Natural killer cell treated with Interleukin-12 subunit alpha and Interleukin-12 subunit beta and Interleukin-15 and Interleukin-18, amount 100 ng/mL, for 72 hours (primary cell): ENCODE measurements at regions not wholly inside any gene's neighbourhood (a gene's known extent, or its start where the extent isn't known, plus 50 kb on each side); places are given as distances from the start of the nearest gene placed in this dataset.

ENCODE experiments used
- ATAC-seq, 2 donors: fragments of 150-1000 bp; cut with Tn5 transposase in 1 of 2; sonication (Bioruptor Pico), chemical (Tn5 transposase) in 1 of 2; 2 replicates each; pipeline ENCODE4 v1.10.0; 2021
- DNase-seq: peaks from one replicate; pipeline ENCODE4 v3.0.0; 2022; ENCODE audit warnings: low spot score
- H3K27ac Mint-ChIP-seq, 2 donors: 1 replicate in 1 of 2; 2 replicates in 1 of 2; pipeline ENCODE4 v1.8.0; 2022; ENCODE audit warnings: mixed read lengths in 2 of 2, mild to moderate bottlenecking in 1 of 2, moderate library complexity in 1 of 2
- H3K27me3 Mint-ChIP-seq, 2 donors: 1 replicate in 1 of 2; 2 replicates in 1 of 2; pipeline ENCODE4 v1.8.0; 2022; ENCODE audit warnings: mixed read lengths in 2 of 2
- H3K36me3 Mint-ChIP-seq: one replicate; pipeline ENCODE4 v1.8.0; 2022; ENCODE audit warnings: mixed read lengths
- H3K4me1 Mint-ChIP-seq, 2 donors: 1 replicate in 1 of 2; 2 replicates in 1 of 2; pipeline ENCODE4 v1.8.0; 2022; ENCODE audit warnings: low read depth in 2 of 2, mixed read lengths in 2 of 2, mild to moderate bottlenecking in 1 of 2
- H3K4me3 Mint-ChIP-seq: one replicate; pipeline ENCODE4 v1.8.0; 2022; ENCODE audit warnings: mixed read lengths
- H3K9me3 Mint-ChIP-seq: 2 replicates; pipeline ENCODE4 v1.8.0; 2022; ENCODE audit warnings: mixed read lengths

DNA sequence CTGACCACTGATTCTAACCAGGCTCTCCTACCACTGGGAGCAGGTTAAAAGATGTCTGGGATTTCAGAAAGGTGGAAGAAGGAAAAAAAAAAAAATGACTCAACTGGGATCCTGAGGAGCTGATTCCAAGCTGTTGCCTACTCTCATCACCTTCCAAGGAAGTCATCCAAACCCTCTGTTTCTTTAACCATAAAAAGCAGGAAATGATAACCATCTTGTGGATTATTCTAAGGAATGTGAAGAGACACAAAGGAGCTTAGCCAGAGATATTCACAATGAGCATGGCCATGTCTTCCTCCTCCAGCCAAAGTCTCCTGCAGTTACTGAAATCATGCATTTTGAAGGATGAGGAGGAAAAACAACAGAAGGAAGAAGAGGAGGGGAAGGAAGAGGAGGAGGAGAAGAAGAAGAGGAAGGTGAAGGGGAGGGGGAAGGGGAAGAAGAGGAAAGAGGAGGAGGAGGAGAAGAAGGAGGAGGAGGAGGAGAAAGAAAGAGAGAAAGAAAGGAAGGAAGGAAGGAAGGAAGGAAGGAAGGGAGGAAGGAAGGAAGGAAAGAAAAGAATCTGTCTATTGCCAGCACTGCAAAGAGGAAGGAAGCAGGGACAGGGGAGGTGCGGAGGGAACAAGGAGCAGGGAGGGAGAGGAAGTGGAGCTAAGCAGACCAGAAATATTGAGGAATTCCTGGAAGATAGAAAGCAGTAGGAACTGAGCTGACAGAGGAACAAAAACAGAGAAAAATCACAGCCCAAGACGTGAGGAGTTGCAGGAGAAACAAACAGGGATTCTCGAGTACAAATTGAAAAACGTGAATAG, 229.2 kb downstream of the UACA start:
- Mint-ChIP-seq H3K4me3 (peak overlapping the region; percentile 59), H3K36me3 (no peaks in the 10 kb centered on the region), H3K9me3 (no peaks in the 10 kb centered on the region), H3K27me3 (peaks cover 0 to 19% of the 10 kb centered on the region in 2 donors), H3K4me1 (peaks cover 40 to 46% of the 10 kb centered on the region in 2 donors), H3K27ac (peak overlapping the region in 1 of 2 donors; percentile 35)
- DNase-seq, result no peak
- ATAC-seq, result no peak

- peaks cover 47 to 59% of the 10 kb centered on the region in 2 donors for H3K4me1 Mint-ChIP-seq
- H3K4me3 Mint-ChIP-seq, result no peak overlapping the region
- no peak overlapping the region for H3K27ac Mint-ChIP-seq
- H3K9me3 Mint-ChIP-seq, result no peaks in the 10 kb centered on the region
- H3K27me3 Mint-ChIP-seq, result peaks cover 0 to 14% of the 10 kb centered on the region in 2 donors
- no peak for ATAC-seq
- H3K36me3 Mint-ChIP-seq, result no peaks in the 10 kb centered on the region
- no peak for DNase-seq
These were observed 230.7 kb downstream of the UACA start for GRCh38 chr15:70532531-70533186.

DNA sequence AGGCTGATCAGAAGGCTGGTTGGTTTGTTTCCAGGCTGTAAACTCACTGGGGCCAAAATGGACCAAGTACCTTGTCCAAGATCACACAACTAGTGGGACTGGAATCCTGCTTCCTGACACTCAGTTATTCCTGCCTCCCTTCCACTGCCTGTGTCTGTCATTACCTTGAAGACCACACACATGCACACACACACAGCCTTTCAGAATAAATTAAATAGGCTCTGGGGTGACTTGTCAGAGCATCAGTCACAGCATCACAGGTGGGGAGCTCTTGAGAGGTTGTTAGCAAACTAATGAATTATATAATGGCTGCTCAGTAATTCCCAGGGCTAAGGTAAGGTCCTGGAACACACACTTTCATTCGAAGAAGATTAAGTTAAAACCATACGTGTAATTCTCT, 231.8 kb downstream of the UACA start:
- Mint-ChIP-seq H3K36me3 (no peaks in the 10 kb centered on the region), H3K4me3 (no peak overlapping the region), H3K9me3 (no peaks in the 10 kb centered on the region), H3K27me3 (peaks cover 0 to 14% of the 10 kb centered on the region in 2 donors), H3K27ac (no peak overlapping the region), H3K4me1 (peaks cover 51 to 64% of the 10 kb centered on the region in 2 donors)
- ATAC-seq (no peak), DNase-seq (no peak)

GRCh38 chr15:70530906-70531305, 232.5 kb downstream of the UACA start:
- no peak overlapping the region for H3K27ac Mint-ChIP-seq
- ATAC-seq, result no peak
- no peaks in the 10 kb centered on the region for H3K9me3 Mint-ChIP-seq

DNA sequence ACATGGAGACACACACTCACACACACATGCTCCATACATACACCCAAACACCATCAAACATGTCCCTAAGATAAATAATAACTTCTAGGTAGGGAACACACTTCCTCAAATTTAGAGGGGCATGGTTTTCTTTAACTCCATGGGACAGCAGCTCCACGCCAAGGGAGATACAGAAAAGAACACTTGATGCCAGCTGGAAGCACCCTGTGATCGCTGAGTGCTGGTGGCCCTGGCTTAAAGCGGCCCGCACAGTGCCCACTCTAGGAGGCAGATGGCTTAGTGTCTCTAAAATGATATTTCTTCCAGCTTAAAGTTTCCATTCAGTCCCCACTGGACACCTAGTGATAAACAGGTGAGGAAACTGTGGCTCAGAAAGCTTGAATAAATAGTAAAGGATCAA, 232.9 kb downstream of the UACA start:
- DNase-seq (no peak), ATAC-seq (no peak)
- Mint-ChIP-seq H3K36me3 (no peaks in the 10 kb centered on the region), H3K4me3 (peak overlapping the region; percentile 1), H3K27ac (no peak overlapping the region), H3K9me3 (no peaks in the 10 kb centered on the region), H3K4me1 (peaks cover 41 to 64% of the 10 kb centered on the region in 2 donors), H3K27me3 (peaks cover 0 to 14% of the 10 kb centered on the region in 2 donors)

More at GRCh38 chr15:70530906-70531305, 232.5 kb downstream of the UACA start:
- H3K36me3 Mint-ChIP-seq, result no peaks in the 10 kb centered on the region
- DNase-seq, result no peak
- peaks cover 45 to 64% of the 10 kb centered on the region in 2 donors for H3K4me1 Mint-ChIP-seq
- no peak overlapping the region for H3K4me3 Mint-ChIP-seq
- peaks cover 0 to 14% of the 10 kb centered on the region in 2 donors for H3K27me3 Mint-ChIP-seq

- Mint-ChIP-seq H3K36me3 (no peaks in the 10 kb centered on the region), H3K4me1 (peaks cover 37 to 64% of the 10 kb centered on the region in 2 donors), H3K27me3 (peaks cover 0 to 14% of the 10 kb centered on the region in 2 donors), H3K27ac (no peak overlapping the region), H3K4me3 (peak overlapping the region; percentile 1), H3K9me3 (no peaks in the 10 kb centered on the region)
- ATAC-seq, result no peak
- no peak for DNase-seq
These were observed 233.3 kb downstream of the UACA start for GRCh38 chr15:70530017-70530499.

GRCh38 chr15:70528816-70529215, 234.5 kb downstream of the UACA start:
- peak overlapping the region; percentile 54 to 60 for H3K27ac Mint-ChIP-seq
- H3K9me3 Mint-ChIP-seq, result no peaks in the 10 kb centered on the region
- no peak for DNase-seq
- peaks cover 24 to 55% of the 10 kb centered on the region in 2 donors for H3K4me1 Mint-ChIP-seq
- no peaks in the 10 kb centered on the region for H3K36me3 Mint-ChIP-seq
- H3K4me3 Mint-ChIP-seq, result no peak overlapping the region
- H3K27me3 Mint-ChIP-seq, result peaks cover 0 to 11% of the 10 kb centered on the region in 2 donors
- ATAC-seq, result no peak

DNA sequence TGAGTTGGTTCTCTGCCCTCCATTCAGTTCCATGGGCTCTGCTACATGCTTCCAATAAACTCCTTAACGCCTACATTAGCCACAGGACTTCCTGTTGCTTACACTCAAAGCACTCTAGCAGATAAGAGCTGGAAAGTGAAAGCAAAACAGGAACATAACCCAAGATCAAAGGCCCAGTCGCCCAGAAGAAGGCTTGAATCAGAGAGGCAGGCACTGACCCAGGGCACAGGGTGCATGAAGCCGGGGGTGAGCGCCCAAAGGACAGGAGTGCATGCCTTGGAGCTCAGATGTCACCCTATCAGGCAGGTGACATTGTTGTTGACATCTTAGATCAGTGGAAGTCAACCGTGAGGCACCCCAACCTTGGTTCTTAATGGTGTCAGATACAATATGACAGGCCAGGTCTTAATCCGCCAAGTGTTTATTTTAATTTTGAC, 235.1 kb downstream of the UACA start:
- ATAC-seq, result peak; percentile 92 to 93

GRCh38 chr15:70526974-70527325, 236.4 kb downstream of the UACA start:
- ATAC-seq, result no peak
- Mint-ChIP-seq H3K4me3 (peak overlapping the region; percentile 25), H3K27ac (no peak overlapping the region)

More for the DNA sequence above, 235.1 kb downstream of the UACA start:
- peaks cover 0 to 11% of the 10 kb centered on the region in 2 donors for H3K27me3 Mint-ChIP-seq
- peak; percentile 75 for DNase-seq
- peak overlapping the region; percentile 73 for H3K4me3 Mint-ChIP-seq
- H3K9me3 Mint-ChIP-seq, result no peaks in the 10 kb centered on the region
- peaks cover 22 to 52% of the 10 kb centered on the region in 2 donors for H3K4me1 Mint-ChIP-seq
- peak overlapping the region; percentile 54 to 60 for H3K27ac Mint-ChIP-seq
- H3K36me3 Mint-ChIP-seq, result no peaks in the 10 kb centered on the region

GRCh38 chr15:70526221-70526973, 237.0 kb downstream of the UACA start:
- H3K27me3 Mint-ChIP-seq, result peaks cover 0 to 10% of the 10 kb centered on the region in 2 donors
- peaks cover 22 to 52% of the 10 kb centered on the region in 2 donors for H3K4me1 Mint-ChIP-seq
- peak overlapping the region; percentile 25 for H3K4me3 Mint-ChIP-seq
- H3K27ac Mint-ChIP-seq, result no peak overlapping the region
- no peaks in the 10 kb centered on the region for H3K9me3 Mint-ChIP-seq
- no peaks in the 10 kb centered on the region for H3K36me3 Mint-ChIP-seq
- DNase-seq, result no peak
- no peak for ATAC-seq

More at GRCh38 chr15:70526974-70527325, 236.4 kb downstream of the UACA start:
- no peak for DNase-seq
- no peaks in the 10 kb centered on the region for H3K9me3 Mint-ChIP-seq
- H3K27me3 Mint-ChIP-seq, result peaks cover 0 to 11% of the 10 kb centered on the region in 2 donors
- H3K36me3 Mint-ChIP-seq, result no peaks in the 10 kb centered on the region
- peaks cover 22 to 52% of the 10 kb centered on the region in 2 donors for H3K4me1 Mint-ChIP-seq

DNA sequence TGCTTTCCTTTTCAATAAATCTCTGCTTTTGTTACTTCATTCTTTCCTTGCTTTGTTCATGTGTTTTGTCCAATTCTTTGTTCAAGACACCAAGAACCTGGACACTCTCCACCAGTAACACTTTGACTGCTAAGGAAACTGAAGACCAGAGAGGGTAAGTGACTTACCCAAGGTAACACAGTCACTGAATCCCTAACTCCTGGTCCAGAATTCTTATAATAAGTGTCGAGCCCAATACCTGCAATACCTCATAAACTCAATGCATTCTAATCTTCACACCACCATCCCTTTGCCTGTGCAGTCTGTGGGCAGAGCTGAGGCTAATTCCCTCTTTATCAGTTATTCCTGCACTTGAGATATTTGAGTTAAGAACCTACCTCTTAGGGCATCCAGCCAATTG, 237.8 kb downstream of the UACA start:
- DNase-seq (no peak), ATAC-seq (no peak)
- Mint-ChIP-seq H3K36me3 (no peaks in the 10 kb centered on the region), H3K27me3 (peaks cover 0 to 13% of the 10 kb centered on the region in 2 donors), H3K27ac (no peak overlapping the region), H3K4me3 (no peak overlapping the region), H3K4me1 (peaks cover 22 to 51% of the 10 kb centered on the region in 2 donors), H3K9me3 (no peaks in the 10 kb centered on the region)

GRCh38 chr15:70524470-70524869, 238.9 kb downstream of the UACA start:
- H3K27me3 Mint-ChIP-seq, result peaks cover 7 to 12% of the 10 kb centered on the region in 2 donors
- DNase-seq, result no peak
- H3K4me1 Mint-ChIP-seq, result peaks cover 17 to 43% of the 10 kb centered on the region in 2 donors
- no peak for ATAC-seq
- H3K36me3 Mint-ChIP-seq, result no peaks in the 10 kb centered on the region
- H3K4me3 Mint-ChIP-seq, result no peak overlapping the region
- H3K27ac Mint-ChIP-seq, result no peak overlapping the region
- H3K9me3 Mint-ChIP-seq, result no peaks in the 10 kb centered on the region

- Mint-ChIP-seq H3K27ac (no peak overlapping the region), H3K27me3 (peaks cover 16 to 17% of the 10 kb centered on the region in 2 donors), H3K36me3 (no peaks in the 10 kb centered on the region)
These were observed 239.7 kb downstream of the UACA start for GRCh38 chr15:70523616-70524015.

More at GRCh38 chr15:70523616-70524015, 239.7 kb downstream of the UACA start:
- DNase-seq, result no peak
- H3K9me3 Mint-ChIP-seq, result no peaks in the 10 kb centered on the region
- ATAC-seq, result no peak
- no peak overlapping the region for H3K4me3 Mint-ChIP-seq
- peaks cover 11 to 34% of the 10 kb centered on the region in 2 donors for H3K4me1 Mint-ChIP-seq
